OCI-LY7 (cell line): ENCODE measurements at regions not wholly inside any gene's neighbourhood (a gene's known extent, or its start where the extent isn't known, plus 50 kb on each side); places are given as distances from the start of the nearest gene placed in this dataset.

ENCODE experiments used
- CTCF ChIP-seq: fragments of 200-600 bp; sonication (generic); conservative IDR thresholded peaks from 2 replicates; pipeline ENCODE4 v1.5.1; 2014; ENCODE audit warnings: mild to moderate bottlenecking, antibody characterized with exemption, low read length, moderate library complexity, mixed read lengths
- EZH2phosphoT487 ChIP-seq: fragments of 200-600 bp; sonication (generic); IDR thresholded peaks from 2 replicates; pipeline ENCODE4 v1.6.1; 2018; ENCODE audit warnings: low read depth, borderline replicate concordance, mild to moderate bottlenecking, mixed run types, antibody characterized with exemption, low read length, moderate library complexity, mixed read lengths

- TF ChIP-seq CTCF: no peak
- TF ChIP-seq EZH2phosphoT487: no peak
These were observed 158.1 kb upstream of the VRK2 start for GRCh38 chr2:57888463-57888862.
